AG04449 (cell line): ENCODE measurements at regions not wholly inside any gene's neighbourhood (a gene's known extent, or its start where the extent isn't known, plus 50 kb on each side); places are given as distances from the start of the nearest gene placed in this dataset.

Experiments
- CTCF ChIA-PET: fragments of 350-600 bp; formaldehyde crosslinking; extraction: SDS; loops from one replicate; lab custom pipeline; 2021; ENCODE audit warnings: antibody characterized with exemption; lab: Yijun Ruan, JAX
- POLR2A ChIA-PET: fragments of 400-600, 350-600 bp; formaldehyde crosslinking; extraction: SDS; loops from one replicate; lab custom pipeline; 2020; ENCODE audit warnings: antibody characterized with exemption, inconsistent platforms; lab: Yijun Ruan, JAX
- DNase-seq: peaks from one replicate; pipeline ENCODE4 v3.0.0-alpha.2; 2010; ENCODE audit warnings: low read depth, low spot score
- H3K4me3 ChIP-seq: 2 replicates; pipeline ENCODE4 v1.5.1; 2011; ENCODE audit warnings: low read depth, mild to moderate bottlenecking, control low read depth, low read length
- CTCF ChIP-seq: IDR thresholded peaks from one replicate; pipeline ENCODE4 v1.5.1; 2011; ENCODE audit warnings: mild to moderate bottlenecking, moderate library complexity, low read length, control low read depth, inconsistent platforms; ENCODE audit not compliant: insufficient read depth; ENCODE audit errors: missing control alignments

DNA sequence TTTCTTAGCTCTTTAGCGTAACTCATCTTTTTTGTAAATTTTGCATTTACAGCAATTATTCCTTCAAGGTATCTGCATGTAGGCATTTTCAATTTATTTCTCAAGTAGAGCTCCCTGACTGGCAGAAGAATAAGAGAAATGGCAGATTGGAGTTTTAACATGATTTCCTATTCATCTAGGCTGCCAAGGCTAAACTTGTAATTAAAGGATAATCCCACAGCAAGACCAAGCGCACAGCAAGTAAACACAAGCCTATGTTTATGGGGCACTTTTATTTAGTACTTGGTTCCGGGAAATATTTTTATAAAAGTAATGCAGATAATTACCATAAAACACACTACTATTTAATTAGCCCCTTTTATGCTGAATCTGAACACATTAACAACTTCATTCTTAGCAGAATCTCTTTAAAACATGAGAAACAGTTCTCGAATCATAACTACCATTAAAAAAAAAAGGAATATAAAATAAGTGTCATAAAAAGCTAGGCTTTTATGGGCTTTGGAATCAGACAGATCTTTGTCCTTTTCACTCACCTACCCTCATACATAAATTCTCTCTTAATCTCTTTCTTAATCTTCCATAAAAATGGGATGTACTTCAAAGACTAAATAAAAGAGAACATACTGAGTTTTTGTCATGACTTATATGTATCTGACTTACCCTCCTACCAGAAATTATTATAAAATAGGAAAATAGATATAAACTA lies 961.6 kb upstream of the MIR17HG start:
- ChIA-PET CTCF (no interaction called here), POLR2A (no interaction called here)
- no peak for DNase-seq
- H3K4me3 ChIP-seq, result no peak overlapping the region
- no peak for TF ChIP-seq CTCF

DNA sequence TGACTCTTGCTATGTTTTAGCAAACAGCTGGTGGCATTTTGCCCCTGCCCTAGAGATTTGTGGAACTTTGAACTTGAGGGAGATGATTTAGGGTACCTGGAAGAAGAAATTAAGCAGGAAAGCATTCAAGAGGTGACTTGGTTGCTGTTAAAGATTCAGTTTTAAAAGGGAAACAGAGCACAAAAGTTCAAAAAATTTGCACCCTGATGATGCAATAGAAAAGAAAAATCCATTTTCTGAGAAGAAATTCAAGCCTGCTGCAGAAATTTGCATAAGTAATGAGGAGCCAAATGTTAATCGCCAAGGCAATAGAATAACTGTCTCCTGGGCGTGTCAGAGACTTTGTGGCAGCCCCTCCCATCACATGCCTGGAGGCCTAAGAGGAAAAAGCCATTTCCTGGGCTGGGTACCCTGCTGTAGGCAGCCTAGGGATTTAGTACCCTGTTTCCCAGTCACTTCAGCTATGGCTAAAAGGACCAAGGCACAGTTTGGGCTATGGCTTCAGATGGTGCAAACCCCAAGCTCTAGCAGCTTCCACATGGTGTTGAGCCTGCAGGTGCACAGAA lies 958.5 kb upstream of the MIR17HG start:
- ChIA-PET POLR2A (no interaction called here), CTCF (no interaction called here)
- no peak overlapping the region for H3K4me3 ChIP-seq
- no peak for TF ChIP-seq CTCF
- DNase-seq, result no peak

DNA sequence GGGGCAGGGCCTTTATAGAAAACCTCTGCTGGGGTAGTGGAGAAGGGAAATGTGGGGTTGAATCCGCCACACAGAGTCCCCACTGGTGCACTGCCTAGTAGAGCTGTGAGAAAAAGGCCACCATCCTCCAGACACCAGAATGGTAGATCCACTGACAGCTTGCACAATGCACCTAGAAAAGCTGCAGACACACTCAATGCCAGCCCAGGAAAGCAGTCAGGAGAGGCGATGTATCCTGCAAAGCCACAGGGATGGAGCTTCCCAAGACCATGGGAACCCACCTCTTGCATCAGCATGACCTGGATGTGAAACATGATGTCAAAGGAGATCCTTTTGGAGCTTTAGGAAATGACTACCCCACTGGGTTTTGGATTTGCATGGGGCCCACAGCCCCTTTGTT lies 958.0 kb upstream of the MIR17HG start:
- TF ChIP-seq CTCF, result no peak
- CTCF ChIA-PET, result no interaction called here
- POLR2A ChIA-PET, result no interaction called here
- H3K4me3 ChIP-seq, result no peak overlapping the region
- no peak for DNase-seq

- no peak for DNase-seq
- CTCF ChIA-PET, result no interaction called here
- H3K4me3 ChIP-seq, result no peak overlapping the region
- POLR2A ChIA-PET, result no interaction called here
- TF ChIP-seq CTCF, result no peak
Observed at GRCh38 chr13:90393408-90393807, 954.1 kb upstream of the MIR17HG start.

- POLR2A ChIA-PET, result no interaction called here
- TF ChIP-seq CTCF, result no peak
- no peak for DNase-seq
- CTCF ChIA-PET, result no interaction called here
- no peak overlapping the region for H3K4me3 ChIP-seq
Observed at GRCh38 chr13:90395348-90395747, 952.1 kb upstream of the MIR17HG start.

GRCh38 chr13:90395846-90396245 lies 951.6 kb upstream of the MIR17HG start:
- no peak for TF ChIP-seq CTCF
- DNase-seq, result no peak
- no peak overlapping the region for H3K4me3 ChIP-seq
- ChIA-PET POLR2A (no interaction called here), CTCF (no interaction called here)
